ENCODE measurements at regions not wholly inside any gene's neighbourhood (a gene's known extent, or its start where the extent isn't known, plus 50 kb on each side); places are given as distances from the start of the nearest gene placed in this dataset.
"Not testable (repeated sequence)": the region's sequence is repeated elsewhere in the genome, so short reads cannot be mapped to it uniquely, and the experiment has no call there.

DNA sequence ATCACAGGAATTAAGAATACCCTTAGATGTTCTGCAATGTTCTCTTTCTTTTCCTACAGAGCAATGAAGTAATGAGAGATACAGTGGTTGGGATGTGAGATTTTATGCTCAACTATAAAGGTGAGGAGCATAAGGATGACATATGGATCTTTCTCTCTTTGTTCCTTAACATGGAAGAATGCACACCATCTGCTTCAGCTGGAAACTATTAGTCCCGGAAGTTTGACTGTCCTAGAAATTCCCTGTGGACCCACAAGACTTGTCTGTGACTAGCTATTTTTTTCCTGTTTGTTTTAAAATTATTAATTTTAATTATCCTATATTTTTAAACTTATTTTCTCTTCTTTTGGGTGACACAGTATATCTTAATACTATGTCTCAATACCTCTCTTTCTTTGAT lies 80.2 kb downstream of the DKK1 start:
- no peaks in the 10 kb centered on the region for H3K36me3 ChIP-seq
- H3K27me3 ChIP-seq = no peaks in the 10 kb centered on the region
- no peak overlapping the region for H3K4me3 ChIP-seq
- in situ Hi-C loops (cut with MboI; ENCODE audit: low pct_ligation_motif_present in 1 of 4, low pct_unique_long_range_greater_than_20kb in 1 of 4, low sequenced_read_pairs in 3 of 4) = no loop called here
- TF ChIP-seq, protein P1, sequence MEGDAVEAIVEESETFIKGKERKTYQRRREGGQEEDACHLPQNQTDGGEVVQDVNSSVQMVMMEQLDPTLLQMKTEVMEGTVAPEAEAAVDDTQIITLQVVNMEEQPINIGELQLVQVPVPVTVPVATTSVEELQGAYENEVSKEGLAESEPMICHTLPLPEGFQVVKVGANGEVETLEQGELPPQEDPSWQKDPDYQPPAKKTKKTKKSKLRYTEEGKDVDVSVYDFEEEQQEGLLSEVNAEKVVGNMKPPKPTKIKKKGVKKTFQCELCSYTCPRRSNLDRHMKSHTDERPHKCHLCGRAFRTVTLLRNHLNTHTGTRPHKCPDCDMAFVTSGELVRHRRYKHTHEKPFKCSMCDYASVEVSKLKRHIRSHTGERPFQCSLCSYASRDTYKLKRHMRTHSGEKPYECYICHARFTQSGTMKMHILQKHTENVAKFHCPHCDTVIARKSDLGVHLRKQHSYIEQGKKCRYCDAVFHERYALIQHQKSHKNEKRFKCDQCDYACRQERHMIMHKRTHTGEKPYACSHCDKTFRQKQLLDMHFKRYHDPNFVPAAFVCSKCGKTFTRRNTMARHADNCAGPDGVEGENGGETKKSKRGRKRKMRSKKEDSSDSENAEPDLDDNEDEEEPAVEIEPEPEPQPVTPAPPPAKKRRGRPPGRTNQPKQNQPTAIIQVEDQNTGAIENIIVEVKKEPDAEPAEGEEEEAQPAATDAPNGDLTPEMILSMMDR (IDR thresholded peaks at IDR 0.05) = no peak
- TF ChIP-seq POLR2A (IDR thresholded peaks at IDR 0.05) (no peak), EP300 (IDR thresholded peaks at IDR 0.05; ENCODE audit: low read depth) (no peak), POLR2AphosphoS5 (IDR thresholded peaks at IDR 0.05) (no peak)
- H3K27ac ChIP-seq = no peak overlapping the region
- WGBS, 2 donors (ENCODE audit: low coverage in 1 of 2) = 67 to 71% methylated on average over 1 of the region's 1 CpG
- DNase-seq = no peak
- no peaks in the 10 kb centered on the region for H3K4me1 ChIP-seq
- no peaks in the 10 kb centered on the region for H3K9me3 ChIP-seq
- intact Hi-C loops (cut with DNase I; ENCODE audit: low total_unique reads) = no loop called here

DNA sequence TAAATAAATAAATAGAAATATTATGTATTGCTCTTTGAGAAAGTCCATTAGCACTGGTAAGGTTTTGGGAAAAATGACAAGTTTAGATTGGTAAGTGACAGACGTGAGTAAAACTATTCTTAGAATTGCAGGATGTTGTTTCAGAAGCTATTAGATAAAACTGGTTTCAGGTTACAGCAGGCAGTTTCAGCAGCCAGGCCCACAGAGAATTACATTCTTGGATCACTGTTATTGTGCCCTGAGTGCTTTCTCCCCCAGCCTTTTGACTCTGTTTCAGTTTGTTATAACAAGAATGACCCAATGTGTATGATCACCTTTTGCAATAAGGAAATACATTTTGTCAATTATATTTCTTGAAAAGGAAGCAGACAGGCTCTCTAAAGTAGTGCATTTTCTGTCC lies 86.5 kb downstream of the DKK1 start:
- H3K27ac ChIP-seq = no peak overlapping the region
- intact Hi-C loops (cut with DNase I; ENCODE audit: low total_unique reads) (no loop called here), in situ Hi-C loops (cut with MboI; ENCODE audit: low pct_ligation_motif_present in 1 of 4, low pct_unique_long_range_greater_than_20kb in 1 of 4, low sequenced_read_pairs in 3 of 4) (no loop called here)
- no peak for DNase-seq
- no peaks in the 10 kb centered on the region for H3K9me3 ChIP-seq
- no peaks in the 10 kb centered on the region for H3K36me3 ChIP-seq
- TF ChIP-seq, protein P1 (IDR thresholded peaks at IDR 0.05) = no peak
- TF ChIP-seq POLR2A (IDR thresholded peaks at IDR 0.05) (no peak), POLR2AphosphoS5 (IDR thresholded peaks at IDR 0.05) (no peak), EP300 (IDR thresholded peaks at IDR 0.05; ENCODE audit: low read depth) (no peak)
- WGBS, 2 donors (ENCODE audit: low coverage in 1 of 2) = 30 to 45% methylated on average over 1 of the region's 1 CpG
- H3K27me3 ChIP-seq = no peaks in the 10 kb centered on the region
- H3K4me3 ChIP-seq = no peak overlapping the region
- H3K4me1 ChIP-seq = no peaks in the 10 kb centered on the region

DNA sequence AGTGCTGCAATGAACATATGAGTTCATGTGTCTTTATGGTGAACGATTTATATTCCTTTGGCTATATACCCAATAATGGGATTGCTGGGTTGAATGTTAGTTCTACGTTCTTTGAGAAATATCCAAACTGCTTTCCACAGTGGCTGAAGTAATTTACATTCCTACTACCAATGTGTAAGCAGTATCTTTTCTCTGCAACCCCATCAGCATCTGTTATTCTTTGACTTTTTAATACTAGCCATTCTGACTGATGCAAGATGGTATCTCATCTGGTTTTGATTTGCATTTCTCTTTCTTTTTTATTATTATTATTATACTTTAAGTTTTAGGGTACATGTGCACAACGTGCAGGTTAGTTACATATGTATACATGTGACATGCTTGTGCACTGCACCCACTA lies 89.7 kb downstream of the DKK1 start:
- H3K27ac ChIP-seq; H3K36me3 ChIP-seq; H3K4me3 ChIP-seq; H3K4me1 ChIP-seq; DNase-seq; H3K9me3 ChIP-seq; intact Hi-C loops (cut with DNase I; ENCODE audit: low total_unique reads); H3K27me3 ChIP-seq; in situ Hi-C loops (cut with MboI; ENCODE audit: low pct_ligation_motif_present in 1 of 4, low pct_unique_long_range_greater_than_20kb in 1 of 4, low sequenced_read_pairs in 3 of 4): not testable (repeated sequence)
- 68 to 76% methylated on average over 3 of the region's 3 CpGs for WGBS, 2 donors (ENCODE audit: low coverage in 1 of 2)

DNA sequence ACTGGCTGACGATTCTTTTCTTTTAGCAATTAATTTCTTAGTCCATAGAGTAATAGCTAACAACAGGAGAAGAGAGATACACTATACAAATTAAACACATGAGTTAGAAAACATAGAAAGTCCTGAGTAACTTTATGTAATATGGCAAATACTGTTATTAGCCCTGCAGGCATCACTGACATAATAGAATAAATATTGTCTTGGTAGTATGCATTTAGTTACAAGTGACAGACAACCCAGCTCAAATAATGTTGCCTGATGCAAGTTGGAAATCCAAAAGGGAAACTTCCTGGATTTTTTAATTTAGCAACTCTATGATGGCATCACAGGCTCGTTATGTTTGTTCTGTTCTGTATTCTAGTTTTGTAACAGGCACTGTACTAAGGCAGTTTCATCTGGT lies 95.1 kb downstream of the DKK1 start:
- 54 to 56% methylated on average over 2 of the region's 2 CpGs for WGBS, 2 donors (ENCODE audit: low coverage in 1 of 2)
- H3K9me3 ChIP-seq = no peaks in the 10 kb centered on the region
- no peaks in the 10 kb centered on the region for H3K27me3 ChIP-seq
- H3K4me1 ChIP-seq = no peaks in the 10 kb centered on the region
- intact Hi-C loops (cut with DNase I; ENCODE audit: low total_unique reads) = no loop called here
- in situ Hi-C loops (cut with MboI; ENCODE audit: low pct_ligation_motif_present in 1 of 4, low pct_unique_long_range_greater_than_20kb in 1 of 4, low sequenced_read_pairs in 3 of 4) = no loop called here
- H3K27ac ChIP-seq = no peak overlapping the region
- H3K36me3 ChIP-seq = no peaks in the 10 kb centered on the region
- no peak for DNase-seq
- TF ChIP-seq, protein P1 (IDR thresholded peaks at IDR 0.05) = no peak
- no peak for TF ChIP-seq EP300 (IDR thresholded peaks at IDR 0.05; ENCODE audit: low read depth)
- no peak overlapping the region for H3K4me3 ChIP-seq

DNA sequence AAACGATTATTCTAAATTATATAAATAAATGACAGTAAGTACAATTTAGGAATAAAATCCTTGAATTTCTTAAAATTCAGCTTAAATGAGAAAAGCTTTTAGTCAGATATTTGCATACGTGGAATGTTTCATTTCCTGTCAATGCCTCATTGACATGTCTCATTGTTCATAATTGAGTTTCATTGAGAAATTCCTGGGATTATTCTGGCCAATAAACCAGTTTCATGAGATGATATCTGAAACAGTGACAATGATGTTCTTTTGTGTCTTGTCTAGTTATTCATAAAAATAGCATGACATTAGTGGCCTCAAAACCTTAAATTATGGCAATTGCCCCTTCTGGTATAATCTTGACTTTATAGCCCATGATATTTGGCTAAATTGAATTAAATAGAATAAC lies 95.8 kb downstream of the DKK1 start:
- WGBS, 2 donors (ENCODE audit: low coverage in 1 of 2) = 70 to 82% methylated on average over 2 of the region's 2 CpGs
- no peak overlapping the region for H3K4me3 ChIP-seq
- no peaks in the 10 kb centered on the region for H3K27me3 ChIP-seq
- H3K36me3 ChIP-seq = no peaks in the 10 kb centered on the region
- TF ChIP-seq POLR2A (IDR thresholded peaks at IDR 0.05) (no peak), POLR2AphosphoS5 (IDR thresholded peaks at IDR 0.05) (no peak), EP300 (IDR thresholded peaks at IDR 0.05; ENCODE audit: low read depth) (no peak)
- TF ChIP-seq, protein P1 (IDR thresholded peaks at IDR 0.05) = no peak
- in situ Hi-C loops (cut with MboI; ENCODE audit: low pct_ligation_motif_present in 1 of 4, low pct_unique_long_range_greater_than_20kb in 1 of 4, low sequenced_read_pairs in 3 of 4) (no loop called here), intact Hi-C loops (cut with DNase I; ENCODE audit: low total_unique reads) (no loop called here)
- H3K27ac ChIP-seq = no peak overlapping the region
- DNase-seq = no peak
- H3K9me3 ChIP-seq = no peaks in the 10 kb centered on the region
- no peaks in the 10 kb centered on the region for H3K4me1 ChIP-seq

Measured in transverse colon (tissue), 4 donors.